ENCODE measurements at regions not wholly inside any gene's neighbourhood (a gene's known extent, or its start where the extent isn't known, plus 50 kb on each side); places are given as distances from the start of the nearest gene placed in this dataset.

DNA sequence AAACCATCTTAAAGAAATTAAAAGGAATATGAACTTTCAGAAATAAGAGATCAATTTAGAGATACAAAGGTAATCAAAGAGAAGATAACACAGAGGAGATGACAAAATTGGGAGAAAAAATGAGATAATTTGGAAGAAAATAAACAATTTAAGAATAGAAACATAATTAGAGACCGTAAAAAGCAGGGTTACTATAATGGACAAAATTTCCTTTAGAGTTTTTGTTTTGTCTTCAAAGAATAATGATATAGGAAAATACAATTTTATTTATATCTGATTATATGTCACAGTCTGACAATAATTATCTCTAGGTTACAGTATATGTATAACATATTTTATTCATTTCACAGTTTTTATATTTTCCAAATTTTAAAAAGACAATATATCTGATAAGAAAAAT lies 716.4 kb upstream of the ZNF804A start:
- no peak for TF ChIP-seq EP300 (IDR thresholded peaks at IDR 0.05; ENCODE audit: borderline replicate concordance)
- no peak for TF ChIP-seq EGR1 (IDR thresholded peaks at IDR 0.05)
- TF ChIP-seq FOXM1 (IDR thresholded peaks at IDR 0.05; ENCODE audit: borderline replicate concordance, low read depth) = no peak
- no peak for TF ChIP-seq CREB1 (IDR thresholded peaks at IDR 0.05; ENCODE audit: low read depth)
- TF ChIP-seq CEBPB (IDR thresholded peaks at IDR 0.05) = no peak
- no peak for TF ChIP-seq NFIC (IDR thresholded peaks at IDR 0.05)
- TF ChIP-seq, protein P1, sequence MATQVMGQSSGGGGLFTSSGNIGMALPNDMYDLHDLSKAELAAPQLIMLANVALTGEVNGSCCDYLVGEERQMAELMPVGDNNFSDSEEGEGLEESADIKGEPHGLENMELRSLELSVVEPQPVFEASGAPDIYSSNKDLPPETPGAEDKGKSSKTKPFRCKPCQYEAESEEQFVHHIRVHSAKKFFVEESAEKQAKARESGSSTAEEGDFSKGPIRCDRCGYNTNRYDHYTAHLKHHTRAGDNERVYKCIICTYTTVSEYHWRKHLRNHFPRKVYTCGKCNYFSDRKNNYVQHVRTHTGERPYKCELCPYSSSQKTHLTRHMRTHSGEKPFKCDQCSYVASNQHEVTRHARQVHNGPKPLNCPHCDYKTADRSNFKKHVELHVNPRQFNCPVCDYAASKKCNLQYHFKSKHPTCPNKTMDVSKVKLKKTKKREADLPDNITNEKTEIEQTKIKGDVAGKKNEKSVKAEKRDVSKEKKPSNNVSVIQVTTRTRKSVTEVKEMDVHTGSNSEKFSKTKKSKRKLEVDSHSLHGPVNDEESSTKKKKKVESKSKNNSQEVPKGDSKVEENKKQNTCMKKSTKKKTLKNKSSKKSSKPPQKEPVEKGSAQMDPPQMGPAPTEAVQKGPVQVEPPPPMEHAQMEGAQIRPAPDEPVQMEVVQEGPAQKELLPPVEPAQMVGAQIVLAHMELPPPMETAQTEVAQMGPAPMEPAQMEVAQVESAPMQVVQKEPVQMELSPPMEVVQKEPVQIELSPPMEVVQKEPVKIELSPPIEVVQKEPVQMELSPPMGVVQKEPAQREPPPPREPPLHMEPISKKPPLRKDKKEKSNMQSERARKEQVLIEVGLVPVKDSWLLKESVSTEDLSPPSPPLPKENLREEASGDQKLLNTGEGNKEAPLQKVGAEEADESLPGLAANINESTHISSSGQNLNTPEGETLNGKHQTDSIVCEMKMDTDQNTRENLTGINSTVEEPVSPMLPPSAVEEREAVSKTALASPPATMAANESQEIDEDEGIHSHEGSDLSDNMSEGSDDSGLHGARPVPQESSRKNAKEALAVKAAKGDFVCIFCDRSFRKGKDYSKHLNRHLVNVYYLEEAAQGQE (IDR thresholded peaks at IDR 0.05; ENCODE audit: low read depth) = no peak
- TF ChIP-seq, protein P2, sequence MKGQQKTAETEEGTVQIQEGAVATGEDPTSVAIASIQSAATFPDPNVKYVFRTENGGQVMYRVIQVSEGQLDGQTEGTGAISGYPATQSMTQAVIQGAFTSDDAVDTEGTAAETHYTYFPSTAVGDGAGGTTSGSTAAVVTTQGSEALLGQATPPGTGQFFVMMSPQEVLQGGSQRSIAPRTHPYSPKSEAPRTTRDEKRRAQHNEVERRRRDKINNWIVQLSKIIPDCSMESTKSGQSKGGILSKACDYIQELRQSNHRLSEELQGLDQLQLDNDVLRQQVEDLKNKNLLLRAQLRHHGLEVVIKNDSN (IDR thresholded peaks at IDR 0.05) = no peak
- TF ChIP-seq YY1 (IDR thresholded peaks at IDR 0.05; ENCODE audit: low read depth) = no peak
- TF ChIP-seq ZBTB7A (IDR thresholded peaks at IDR 0.05; ENCODE audit: low read depth) = no peak
- TF ChIP-seq TAF1 (IDR thresholded peaks at IDR 0.05; ENCODE audit: low read depth) = no peak
- TF ChIP-seq, protein P3, sequence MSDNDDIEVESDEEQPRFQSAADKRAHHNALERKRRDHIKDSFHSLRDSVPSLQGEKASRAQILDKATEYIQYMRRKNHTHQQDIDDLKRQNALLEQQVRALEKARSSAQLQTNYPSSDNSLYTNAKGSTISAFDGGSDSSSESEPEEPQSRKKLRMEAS (IDR thresholded peaks at IDR 0.05) = no peak
- no peak for TF ChIP-seq RAD21 (IDR thresholded peaks at IDR 0.05; ENCODE audit: low read depth)
- no peak for TF ChIP-seq TCF12 (IDR thresholded peaks at IDR 0.05; ENCODE audit: low read depth)
- no peak for TF ChIP-seq TEAD4 (IDR thresholded peaks at IDR 0.05)

DNA sequence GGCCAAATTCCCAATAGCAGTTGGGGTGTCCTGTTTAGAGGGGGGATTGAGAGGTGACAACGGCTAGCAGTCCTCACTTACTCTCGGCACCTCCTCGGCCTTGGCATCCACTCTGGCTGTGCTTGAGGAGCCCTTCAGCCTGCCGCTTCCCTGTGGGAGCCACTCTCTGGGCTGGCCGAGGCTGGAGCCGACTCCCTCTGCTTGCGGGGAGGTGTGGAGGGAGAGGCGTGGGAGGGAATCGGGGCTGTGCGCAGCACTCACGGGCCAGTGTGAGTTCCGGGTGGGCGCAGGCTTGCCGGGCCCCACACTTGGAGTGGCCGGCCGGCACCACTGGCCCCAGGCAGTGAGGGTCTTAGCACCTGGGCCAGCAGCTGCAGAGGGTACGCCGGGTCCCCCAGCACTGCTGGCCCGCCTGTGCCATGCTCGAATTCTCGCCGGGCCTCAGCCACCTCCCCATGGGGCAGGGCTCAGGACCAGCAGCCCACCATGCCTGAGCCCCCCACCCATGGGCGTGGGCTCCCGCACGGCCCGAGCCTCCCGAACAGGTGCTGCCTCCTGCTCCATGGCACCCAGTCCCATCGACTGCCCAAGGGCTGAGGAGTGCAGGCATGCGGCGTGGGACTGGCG lies 705.9 kb upstream of the ZNF804A start:
- TF ChIP-seq TCF12 (IDR thresholded peaks at IDR 0.05; ENCODE audit: low read depth) = no peak
- no peak for TF ChIP-seq ZBTB7A (IDR thresholded peaks at IDR 0.05; ENCODE audit: low read depth)
- no peak for TF ChIP-seq TEAD4 (IDR thresholded peaks at IDR 0.05)
- TF ChIP-seq, protein P1 (IDR thresholded peaks at IDR 0.05; ENCODE audit: low read depth) = no peak
- TF ChIP-seq CREB1 (IDR thresholded peaks at IDR 0.05; ENCODE audit: low read depth) = no peak
- no peak for TF ChIP-seq RAD21 (IDR thresholded peaks at IDR 0.05; ENCODE audit: low read depth)
- no peak for TF ChIP-seq FOXM1 (IDR thresholded peaks at IDR 0.05; ENCODE audit: borderline replicate concordance, low read depth)
- TF ChIP-seq, protein P2 (IDR thresholded peaks at IDR 0.05) = no peak
- no peak for TF ChIP-seq YY1 (IDR thresholded peaks at IDR 0.05; ENCODE audit: low read depth)
- no peak for TF ChIP-seq EP300 (IDR thresholded peaks at IDR 0.05; ENCODE audit: borderline replicate concordance)
- no peak for TF ChIP-seq NFIC (IDR thresholded peaks at IDR 0.05)
- TF ChIP-seq TAF1 (IDR thresholded peaks at IDR 0.05; ENCODE audit: low read depth) = no peak
- no peak for TF ChIP-seq EGR1 (IDR thresholded peaks at IDR 0.05)
- TF ChIP-seq CEBPB (IDR thresholded peaks at IDR 0.05) = no peak

DNA sequence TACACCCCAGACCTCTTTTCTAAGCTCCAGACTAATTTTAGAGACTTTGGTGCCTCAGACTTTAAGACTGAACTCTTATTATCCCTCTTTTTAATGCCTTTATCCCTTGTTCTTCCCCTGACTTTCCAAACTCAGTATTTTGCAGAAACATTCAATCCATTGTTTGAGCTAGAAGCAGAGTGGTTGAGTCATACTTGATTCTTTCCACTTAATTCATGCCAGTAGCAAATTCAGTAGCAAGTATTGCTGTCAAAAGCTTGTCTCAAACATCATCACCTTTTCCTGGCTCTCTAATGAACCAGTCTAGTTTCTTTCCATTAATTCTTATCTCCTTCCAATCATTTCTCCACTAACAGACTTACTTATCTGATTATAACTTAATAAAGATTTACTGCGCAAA lies 699.7 kb upstream of the ZNF804A start:
- TF ChIP-seq EGR1 (IDR thresholded peaks at IDR 0.05) = no peak
- no peak for TF ChIP-seq TEAD4 (IDR thresholded peaks at IDR 0.05)
- TF ChIP-seq YY1 (IDR thresholded peaks at IDR 0.05; ENCODE audit: low read depth) = no peak
- TF ChIP-seq CEBPB (IDR thresholded peaks at IDR 0.05) = no peak
- TF ChIP-seq, protein P2 (IDR thresholded peaks at IDR 0.05) = no peak
- TF ChIP-seq, protein P1 (IDR thresholded peaks at IDR 0.05; ENCODE audit: low read depth) = no peak
- no peak for TF ChIP-seq ZBTB7A (IDR thresholded peaks at IDR 0.05; ENCODE audit: low read depth)
- TF ChIP-seq EP300 (IDR thresholded peaks at IDR 0.05; ENCODE audit: borderline replicate concordance) = no peak
- no peak for TF ChIP-seq NFIC (IDR thresholded peaks at IDR 0.05)
- TF ChIP-seq TAF1 (IDR thresholded peaks at IDR 0.05; ENCODE audit: low read depth) = no peak

DNA sequence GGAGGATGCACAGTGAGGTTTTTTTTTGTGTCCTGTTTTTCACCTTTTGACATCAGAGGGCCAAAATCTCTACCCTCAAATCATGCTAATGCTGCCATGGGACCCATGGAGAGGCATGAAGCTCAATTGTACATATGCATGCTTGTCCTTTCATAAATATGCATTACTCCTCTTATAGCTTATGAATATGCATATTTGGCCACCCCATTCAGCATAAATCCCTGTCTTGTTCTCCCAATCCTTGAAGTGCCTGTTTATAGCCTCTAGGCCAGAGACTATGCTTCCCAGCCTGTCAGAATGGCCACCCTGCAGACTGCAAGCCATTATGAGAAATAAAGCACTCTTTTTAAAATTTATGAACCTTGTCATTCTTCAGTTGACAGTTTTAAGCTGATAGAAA lies 696.4 kb upstream of the ZNF804A start:
- TF ChIP-seq TEAD4 (IDR thresholded peaks at IDR 0.05) = no peak
- TF ChIP-seq TAF1 (IDR thresholded peaks at IDR 0.05; ENCODE audit: low read depth) = no peak
